Cardiac muscle cell (in vitro differentiated cells and primary cell): ENCODE measurements at regions not wholly inside any gene's neighbourhood (a gene's known extent, or its start where the extent isn't known, plus 50 kb on each side); places are given as distances from the start of the nearest gene placed in this dataset.

Experiments
- DNase-seq, 2 donors: peaks; one replicate each; pipeline versions ENCODE4 v3.0.0 to v3.0.0-alpha.2; 2010 to 2017; ENCODE audit warnings: low read depth in 1 of 2, low spot score in 1 of 2
- H3K27ac ChIP-seq: fragments of 200-600 bp; sonication (generic); 2 replicates; pipeline ENCODE4 v1.5.1; 2016
- H3K27me3 ChIP-seq: fragments of 200-600 bp; sonication (generic); 2 replicates; pipeline ENCODE4 v1.6.0; 2016; ENCODE audit warnings: control low read depth
- H3K36me3 ChIP-seq: fragments of 200-600 bp; sonication (generic); 2 replicates; pipeline ENCODE4 v1.5.1; 2016; ENCODE audit warnings: control low read depth
- H3K4me1 ChIP-seq: fragments of 200-600 bp; sonication (generic); 2 replicates; pipeline ENCODE4 v1.8.1; 2017; ENCODE audit warnings: low read depth, mild to moderate bottlenecking, mixed run types
- H3K4me3 ChIP-seq: fragments of 200-600 bp; sonication (generic); 2 replicates; pipeline ENCODE4 v1.5.1; 2016; ENCODE audit warnings: mild to moderate bottlenecking
- H3K9me3 ChIP-seq: fragments of 200-600 bp; sonication (generic); 2 replicates; pipeline ENCODE4 v1.5.1; 2017; ENCODE audit warnings: low read depth, mild to moderate bottlenecking, control low read depth
- CTCF ChIP-seq: IDR thresholded peaks from 2 replicates; pipeline ENCODE4 v1.5.1; 2012; ENCODE audit warnings: low read depth, mild to moderate bottlenecking, low read length

GRCh38 chr3:105260385-105260784 lies 106.3 kb upstream of the ALCAM start:
- Histone ChIP-seq H3K36me3 (no peaks in the 10 kb centered on the region), H3K27me3 (no peaks in the 10 kb centered on the region), H3K27ac (no peak overlapping the region), H3K9me3 (no peaks in the 10 kb centered on the region), H3K4me3 (no peak overlapping the region), H3K4me1 (no peaks in the 10 kb centered on the region)
- DNase-seq = no peak
- TF ChIP-seq CTCF = no peak

- no peak overlapping the region for H3K4me3 ChIP-seq
- H3K27ac ChIP-seq = no peak overlapping the region
- no peak for TF ChIP-seq CTCF
- no peak for DNase-seq
- H3K4me1 ChIP-seq = no peaks in the 10 kb centered on the region
- H3K36me3 ChIP-seq = no peaks in the 10 kb centered on the region
- no peaks in the 10 kb centered on the region for H3K27me3 ChIP-seq
- no peaks in the 10 kb centered on the region for H3K9me3 ChIP-seq
Observed at GRCh38 chr3:105274536-105274935, 92.2 kb upstream of the ALCAM start.

- Histone ChIP-seq H3K4me1 (no peaks in the 10 kb centered on the region), H3K9me3 (no peaks in the 10 kb centered on the region), H3K36me3 (no peaks in the 10 kb centered on the region), H3K4me3 (no peak overlapping the region), H3K27ac (no peak overlapping the region), H3K27me3 (no peaks in the 10 kb centered on the region)
- TF ChIP-seq CTCF = no peak
- peak in 1 of 2 donors; percentile 6 for DNase-seq
Observed at GRCh38 chr3:105274958-105275357, 91.8 kb upstream of the ALCAM start.

- peak in 1 of 2 donors; percentile 30 for DNase-seq
- Histone ChIP-seq H3K36me3 (no peaks in the 10 kb centered on the region), H3K27me3 (no peaks in the 10 kb centered on the region), H3K9me3 (no peaks in the 10 kb centered on the region), H3K27ac (no peak overlapping the region), H3K4me1 (no peaks in the 10 kb centered on the region), H3K4me3 (no peak overlapping the region)
- TF ChIP-seq CTCF = no peak
Observed at GRCh38 chr3:105277656-105278055, 89.1 kb upstream of the ALCAM start.

GRCh38 chr3:105278688-105279087 lies 88.0 kb upstream of the ALCAM start:
- no peaks in the 10 kb centered on the region for H3K9me3 ChIP-seq
- no peaks in the 10 kb centered on the region for H3K36me3 ChIP-seq
- no peak overlapping the region for H3K27ac ChIP-seq
- H3K4me1 ChIP-seq = no peaks in the 10 kb centered on the region
- DNase-seq = no peak
- no peak for TF ChIP-seq CTCF
- no peaks in the 10 kb centered on the region for H3K27me3 ChIP-seq
- no peak overlapping the region for H3K4me3 ChIP-seq

- Histone ChIP-seq H3K9me3 (no peaks in the 10 kb centered on the region), H3K27me3 (no peaks in the 10 kb centered on the region), H3K27ac (no peak overlapping the region), H3K4me1 (no peaks in the 10 kb centered on the region), H3K36me3 (no peaks in the 10 kb centered on the region), H3K4me3 (no peak overlapping the region)
- TF ChIP-seq CTCF = no peak
- no peak for DNase-seq
Observed at GRCh38 chr3:105281989-105282388, 84.7 kb upstream of the ALCAM start.
